HG03571 (cell line): ENCODE measurements at regions not wholly inside any gene's neighbourhood (a gene's known extent, or its start where the extent isn't known, plus 50 kb on each side); places are given as distances from the start of the nearest gene placed in this dataset.
"Not testable (repeated sequence)": the region's sequence is repeated elsewhere in the genome, so short reads cannot be mapped to it uniquely, and the experiment has no call there.

ENCODE experiments used
- ATAC-seq: cut with Tn5 transposase; IDR thresholded peaks from one replicate; pipeline ENCODE4 v1.9.1; 2021; ENCODE audit not compliant: unreplicated experiment

- no peak for ATAC-seq
These were observed 298.4 kb upstream of the AMIGO2 start for GRCh38 chr12:47378222-47378582.

DNA sequence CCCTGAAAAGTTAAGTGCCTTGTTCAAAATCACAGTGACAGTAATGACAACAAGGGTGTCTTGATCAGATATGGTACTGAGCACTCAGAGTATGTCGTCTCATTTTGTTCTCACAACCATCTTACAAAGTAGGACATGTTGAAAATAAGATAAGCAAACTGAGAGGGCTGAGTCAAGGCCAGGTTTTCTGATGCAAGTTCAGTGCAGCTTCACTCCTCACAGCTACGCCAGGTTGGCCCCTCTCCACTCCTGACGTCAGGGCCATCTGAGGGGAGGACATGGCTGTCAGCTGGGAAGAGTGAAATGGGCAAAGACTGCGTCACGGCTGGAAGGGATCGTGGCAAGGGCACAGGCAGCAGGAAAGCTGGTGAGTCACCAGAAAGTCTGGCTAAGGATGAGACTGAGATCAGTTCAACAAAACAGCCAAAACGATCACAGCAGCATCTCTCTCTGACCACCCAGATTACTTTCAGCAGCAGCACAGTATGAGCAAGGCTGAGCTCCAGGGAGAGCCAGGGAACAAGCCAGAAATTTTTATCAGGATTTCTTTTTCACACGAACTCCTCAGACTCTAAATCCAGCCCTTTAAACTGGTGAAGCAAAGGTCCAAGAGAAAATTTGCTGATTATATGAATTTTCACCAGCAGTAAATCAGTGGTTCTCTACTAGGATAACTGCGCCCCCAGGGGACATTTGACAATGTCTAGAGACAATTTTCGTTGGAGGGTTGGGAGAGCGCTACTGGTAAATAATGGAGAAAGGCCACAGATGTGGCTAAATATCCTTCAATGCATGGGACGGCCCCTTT lies 297.9 kb upstream of the AMIGO2 start:
- ATAC-seq = no peak

DNA sequence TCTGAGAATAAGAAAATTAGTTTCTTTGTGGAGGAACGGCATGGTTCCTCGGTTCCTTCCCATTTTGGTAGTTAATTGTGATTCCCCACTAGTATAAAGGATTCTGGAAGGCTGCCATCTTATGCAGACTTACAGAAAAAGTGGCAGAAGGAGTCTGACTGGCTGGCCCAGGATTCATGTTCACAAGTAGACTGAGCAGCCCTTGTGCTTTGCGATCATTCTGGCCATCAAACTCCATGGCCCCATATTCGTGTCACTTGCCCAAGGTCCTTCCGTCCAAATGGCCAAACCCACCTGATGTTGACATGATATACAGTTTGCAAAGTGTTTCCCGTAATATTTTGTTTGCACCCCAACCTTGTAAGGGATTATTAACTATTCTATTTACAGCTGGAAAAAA lies 297.2 kb upstream of the AMIGO2 start:
- no peak for ATAC-seq

GRCh38 chr12:47373554-47374150 lies 293.9 kb upstream of the AMIGO2 start:
- ATAC-seq = no peak

- ATAC-seq = no peak
These were observed 290.7 kb upstream of the AMIGO2 start for GRCh38 chr12:47370421-47370820.

GRCh38 chr12:47369085-47369484 lies 289.3 kb upstream of the AMIGO2 start:
- no peak for ATAC-seq

DNA sequence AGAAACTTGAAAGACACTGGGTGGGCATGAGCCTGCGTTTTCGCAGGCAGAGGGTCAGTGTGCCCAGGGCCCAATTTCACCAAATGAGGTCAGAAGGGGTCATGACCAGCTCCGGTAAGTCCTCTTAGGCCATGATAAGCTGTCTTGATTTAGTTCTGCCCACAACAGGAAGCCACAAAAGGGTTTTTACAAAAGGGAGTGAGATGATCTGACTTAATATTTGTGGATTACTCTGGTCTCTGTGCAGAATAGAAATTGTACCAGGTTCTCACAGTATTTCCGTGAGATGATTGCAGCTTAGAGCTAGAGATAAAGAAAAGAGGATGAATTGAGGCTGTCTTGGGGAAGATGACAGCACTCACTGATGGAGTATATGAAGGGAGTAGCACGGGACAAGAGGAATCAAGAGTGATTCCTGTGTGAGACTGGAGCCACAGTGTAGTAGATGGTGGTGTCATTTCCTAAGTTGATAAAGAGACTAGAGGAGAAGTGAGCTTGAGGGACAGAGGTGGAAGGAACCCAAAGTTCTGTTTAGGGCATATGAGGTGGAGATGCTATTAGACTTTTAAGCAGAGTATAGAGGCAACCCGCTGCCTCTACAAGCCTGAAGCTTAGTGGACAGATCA lies 288.3 kb upstream of the AMIGO2 start:
- ATAC-seq = no peak

- ATAC-seq = no peak
These were observed 286.8 kb upstream of the AMIGO2 start for GRCh38 chr12:47366579-47366978.

DNA sequence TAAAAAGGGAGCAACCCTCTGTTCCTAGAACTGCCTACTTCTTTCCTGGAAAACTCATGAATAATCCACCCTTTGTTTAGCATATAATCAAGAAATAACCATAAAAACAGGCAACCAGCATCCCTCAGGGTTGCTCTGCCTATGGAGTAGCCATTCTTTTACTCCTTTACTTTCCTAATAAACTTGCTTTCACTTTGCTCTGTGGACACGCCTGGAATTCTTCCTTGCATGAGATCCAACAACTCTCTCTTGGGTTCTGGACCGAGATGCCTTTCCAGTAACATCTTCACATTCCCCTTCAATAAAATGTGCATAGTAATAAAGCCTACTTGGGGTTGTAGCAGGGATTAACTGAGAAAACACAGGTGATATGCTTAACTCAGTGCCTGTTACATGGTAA lies 286.4 kb upstream of the AMIGO2 start:
- no peak for ATAC-seq

DNA sequence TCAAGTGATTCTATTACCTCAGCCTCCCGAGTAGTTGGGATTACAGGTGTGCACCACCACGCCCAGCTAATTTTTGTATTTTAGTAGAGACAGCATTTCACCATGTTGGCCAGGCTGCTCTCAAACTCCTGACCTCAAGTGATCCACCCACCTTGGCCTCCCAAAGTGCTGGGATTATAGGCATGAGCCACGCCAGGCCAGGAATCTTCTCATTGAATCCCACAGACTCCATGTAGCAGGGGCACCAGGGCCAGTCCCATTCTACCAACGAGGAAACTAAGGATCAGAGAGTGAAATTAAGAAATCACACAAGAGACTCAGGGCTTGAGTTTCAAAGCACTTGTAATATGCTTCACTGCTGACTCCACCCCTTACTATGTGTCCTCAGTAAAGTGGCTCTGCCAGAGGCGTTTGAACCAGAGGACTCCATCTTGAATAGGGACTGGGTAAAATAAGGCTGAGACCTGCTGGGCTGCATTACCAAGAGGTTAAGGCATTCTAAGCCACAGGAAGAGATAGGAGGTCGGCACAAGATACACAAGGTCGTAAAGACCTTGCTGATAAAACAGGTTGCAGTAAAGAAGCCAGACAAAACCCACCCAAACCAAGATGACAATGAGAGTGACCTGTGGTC lies 285.8 kb upstream of the AMIGO2 start:
- ATAC-seq = not testable (repeated sequence)

GRCh38 chr12:47364261-47364660 lies 284.5 kb upstream of the AMIGO2 start:
- no peak for ATAC-seq

- no peak for ATAC-seq
These were observed 282.5 kb upstream of the AMIGO2 start for GRCh38 chr12:47362126-47362705.

DNA sequence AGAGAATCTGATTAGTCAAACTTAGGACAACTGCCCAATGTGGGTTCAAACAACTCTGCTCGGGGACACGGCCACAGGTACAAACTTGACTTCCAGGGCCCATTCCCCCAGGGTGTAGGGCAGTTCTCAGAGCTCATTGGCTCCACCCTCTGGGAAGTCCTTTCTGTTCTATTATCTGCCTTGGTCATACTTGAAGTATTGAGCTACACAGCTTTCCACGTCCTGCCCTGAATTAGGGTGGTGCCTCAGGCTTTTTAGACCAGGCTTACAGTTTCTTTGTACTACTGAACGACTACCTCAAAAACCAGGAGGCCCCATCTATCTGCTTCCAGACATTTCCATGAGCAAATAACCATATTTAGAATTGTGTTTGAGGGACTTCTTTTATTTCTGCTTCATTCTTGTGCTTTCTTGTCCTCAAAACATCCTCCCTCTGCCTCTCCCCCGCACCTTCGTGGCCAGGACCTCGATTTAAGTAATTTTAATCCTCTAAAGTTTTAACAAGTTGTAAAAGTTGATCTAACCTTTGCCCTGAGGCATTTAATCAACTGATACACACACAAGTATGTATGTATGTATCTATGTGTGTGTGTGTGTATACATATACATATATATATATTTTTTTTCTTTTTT lies 281.7 kb upstream of the AMIGO2 start:
- peak; percentile 63 for ATAC-seq

GRCh38 chr12:47360771-47361388 lies 281.1 kb upstream of the AMIGO2 start:
- ATAC-seq = no peak

DNA sequence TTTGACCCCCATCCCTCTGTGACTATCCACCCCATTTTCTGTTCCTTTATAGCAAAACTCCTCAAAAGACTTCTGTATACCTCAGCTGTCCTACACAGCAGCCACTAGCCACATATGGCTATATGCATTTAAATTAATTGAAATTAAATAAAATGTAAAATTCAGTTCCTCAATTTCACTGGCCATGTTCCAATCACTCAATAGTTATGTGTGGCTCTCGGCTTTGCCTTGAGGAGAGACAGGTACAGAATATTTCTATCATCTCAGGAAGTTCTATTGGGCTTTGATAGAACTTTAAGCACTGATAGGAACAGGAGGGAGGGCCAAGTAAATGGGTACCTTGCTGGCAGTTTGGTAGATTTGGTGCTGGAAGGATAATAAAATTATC lies 280.3 kb upstream of the AMIGO2 start:
- no peak for ATAC-seq

GRCh38 chr12:47359310-47360092 lies 279.7 kb upstream of the AMIGO2 start:
- ATAC-seq = no peak

DNA sequence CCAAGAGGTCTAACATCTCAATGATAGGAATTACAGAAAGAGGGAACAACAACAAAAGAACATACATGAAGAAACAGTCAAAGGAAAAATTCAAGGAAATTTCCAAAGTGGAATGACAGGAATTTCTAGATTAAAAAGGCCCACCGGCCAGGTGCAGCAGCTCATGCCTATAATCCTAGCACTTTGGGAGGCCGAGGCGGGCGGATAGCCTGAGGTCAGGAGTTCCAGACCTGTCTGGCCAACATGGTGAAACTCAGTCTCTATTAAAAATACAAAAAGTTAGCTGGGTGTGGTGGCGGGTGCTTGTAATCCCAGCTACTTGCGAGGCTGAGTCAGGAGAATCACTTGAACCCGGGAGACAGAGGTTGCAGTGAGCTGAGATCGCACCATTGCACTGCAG lies 277.2 kb upstream of the AMIGO2 start:
- ATAC-seq = not testable (repeated sequence)

DNA sequence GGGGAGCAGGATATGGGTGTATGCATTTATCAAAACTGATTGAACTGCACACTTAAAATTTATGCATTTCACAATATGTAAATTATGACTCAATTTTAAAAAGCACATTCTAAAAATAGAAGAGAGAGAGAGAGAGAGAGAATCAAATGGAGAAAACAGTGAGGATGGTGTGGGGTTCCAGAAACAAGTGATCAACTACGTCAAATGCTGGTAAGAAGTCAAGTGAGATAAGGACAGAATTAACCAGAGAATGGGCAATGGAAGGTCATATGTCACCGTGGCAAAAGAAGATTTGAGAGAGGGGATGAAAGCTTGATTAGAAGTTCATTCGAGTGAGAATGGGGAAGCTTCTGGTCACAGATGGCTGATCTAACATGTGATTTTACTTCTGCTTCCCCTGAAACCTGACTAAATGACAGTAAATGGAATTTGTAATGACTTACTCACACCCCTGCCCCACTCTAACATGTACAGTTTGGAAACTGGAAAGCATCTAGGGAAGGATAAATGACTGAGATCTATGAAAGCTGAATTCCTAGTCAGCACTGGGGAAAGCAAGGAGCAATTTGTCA lies 276.5 kb upstream of the AMIGO2 start:
- ATAC-seq = peak; percentile 66

DNA sequence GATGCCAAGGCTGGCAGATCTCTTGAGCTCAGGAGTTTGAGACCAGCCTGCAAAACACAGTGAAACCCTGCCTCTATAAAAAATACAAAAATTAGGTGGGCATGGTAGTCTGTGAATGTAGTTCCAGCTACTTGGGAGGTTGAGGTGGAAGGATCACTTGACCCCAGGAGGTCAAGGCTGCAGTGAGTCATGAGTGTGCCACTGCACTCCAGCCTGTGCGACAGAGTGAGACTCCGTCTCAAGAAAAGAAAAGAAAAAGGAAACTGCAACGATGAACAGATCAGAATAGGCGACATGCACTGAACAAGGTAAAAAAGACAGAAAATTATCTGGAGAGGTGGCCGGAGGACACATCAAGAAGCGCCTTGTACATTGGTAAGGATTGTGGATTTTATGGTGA lies 273.7 kb upstream of the AMIGO2 start:
- ATAC-seq = no peak

GRCh38 chr12:47352067-47352466 lies 272.3 kb upstream of the AMIGO2 start:
- ATAC-seq = no peak
